Fibroblast of the aortic adventitia (primary cell): ENCODE measurements at regions not wholly inside any gene's neighbourhood (a gene's known extent, or its start where the extent isn't known, plus 50 kb on each side); places are given as distances from the start of the nearest gene placed in this dataset.

Experiments
- DNase-seq: peaks from one replicate; pipeline ENCODE4 v3.0.0-alpha.2; 2010; ENCODE audit warnings: low read depth
- H3K4me3 ChIP-seq: 2 replicates; pipeline ENCODE4 v1.5.1; 2011; ENCODE audit warnings: low read depth, mild to moderate bottlenecking, control low read depth, low read length, moderate library complexity
- TF ChIP-seq, protein P1 (sequence below): IDR thresholded peaks from 2 replicates; pipeline ENCODE4 v1.5.1; 2011; ENCODE audit warnings: mild to moderate bottlenecking, low read length, control low read depth, inconsistent platforms; ENCODE audit not compliant: insufficient read depth

DNA sequence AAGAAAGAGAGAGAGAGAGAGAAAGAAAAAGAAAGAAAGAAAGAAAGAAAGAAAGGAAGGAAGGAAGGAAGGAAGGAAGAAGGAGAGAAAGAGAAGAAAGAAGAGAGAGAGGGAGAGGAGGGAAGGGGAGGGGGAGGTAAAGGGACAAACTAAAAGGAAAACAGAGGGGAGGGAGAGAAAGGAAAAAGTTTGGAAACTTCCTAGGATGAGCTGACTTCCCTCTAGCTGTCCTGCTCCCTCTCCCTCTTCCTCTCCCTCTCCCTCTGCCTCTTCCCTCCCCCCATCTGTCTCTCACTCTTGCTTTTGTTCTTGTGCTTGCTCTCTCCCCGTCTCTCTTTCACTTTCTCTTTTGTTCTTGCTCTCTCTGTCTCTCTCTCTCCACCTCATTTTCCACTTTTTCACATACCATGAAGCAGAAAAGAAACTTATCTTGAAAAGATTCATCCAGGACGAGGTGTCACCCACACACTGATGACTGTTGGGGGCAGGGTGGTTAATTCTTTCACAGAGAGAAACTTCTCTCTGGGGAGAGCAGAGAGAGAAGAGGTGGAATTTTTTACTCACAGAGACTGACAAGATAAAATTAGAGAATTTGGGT, 56.4 kb upstream of the DUSP22 start:
- H3K4me3 ChIP-seq, result peak overlapping the region; percentile 55
- peak; percentile 71 for DNase-seq
- TF ChIP-seq, protein P1, sequence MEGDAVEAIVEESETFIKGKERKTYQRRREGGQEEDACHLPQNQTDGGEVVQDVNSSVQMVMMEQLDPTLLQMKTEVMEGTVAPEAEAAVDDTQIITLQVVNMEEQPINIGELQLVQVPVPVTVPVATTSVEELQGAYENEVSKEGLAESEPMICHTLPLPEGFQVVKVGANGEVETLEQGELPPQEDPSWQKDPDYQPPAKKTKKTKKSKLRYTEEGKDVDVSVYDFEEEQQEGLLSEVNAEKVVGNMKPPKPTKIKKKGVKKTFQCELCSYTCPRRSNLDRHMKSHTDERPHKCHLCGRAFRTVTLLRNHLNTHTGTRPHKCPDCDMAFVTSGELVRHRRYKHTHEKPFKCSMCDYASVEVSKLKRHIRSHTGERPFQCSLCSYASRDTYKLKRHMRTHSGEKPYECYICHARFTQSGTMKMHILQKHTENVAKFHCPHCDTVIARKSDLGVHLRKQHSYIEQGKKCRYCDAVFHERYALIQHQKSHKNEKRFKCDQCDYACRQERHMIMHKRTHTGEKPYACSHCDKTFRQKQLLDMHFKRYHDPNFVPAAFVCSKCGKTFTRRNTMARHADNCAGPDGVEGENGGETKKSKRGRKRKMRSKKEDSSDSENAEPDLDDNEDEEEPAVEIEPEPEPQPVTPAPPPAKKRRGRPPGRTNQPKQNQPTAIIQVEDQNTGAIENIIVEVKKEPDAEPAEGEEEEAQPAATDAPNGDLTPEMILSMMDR, result no peak

DNA sequence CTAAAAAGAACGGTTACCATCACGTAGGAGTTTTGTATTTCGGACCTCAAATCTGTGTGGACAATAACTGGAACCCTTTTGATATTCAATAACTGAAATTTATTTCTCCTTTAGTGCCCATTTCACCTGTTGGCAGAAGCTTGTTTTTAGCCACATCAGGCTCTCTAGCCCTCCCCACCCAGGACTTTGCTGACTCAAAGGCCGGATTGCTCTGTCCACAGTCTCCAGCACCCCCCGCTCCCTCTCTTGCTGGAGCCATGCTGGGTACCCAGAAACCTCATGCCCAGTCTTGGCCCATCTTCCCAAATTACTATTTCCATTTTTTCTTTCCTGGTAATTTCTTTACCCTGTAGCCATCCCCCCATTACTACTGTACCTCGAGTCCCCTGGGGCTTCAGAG, 55.8 kb upstream of the DUSP22 start:
- no peak for DNase-seq
- TF ChIP-seq, protein P1, result no peak

DNA sequence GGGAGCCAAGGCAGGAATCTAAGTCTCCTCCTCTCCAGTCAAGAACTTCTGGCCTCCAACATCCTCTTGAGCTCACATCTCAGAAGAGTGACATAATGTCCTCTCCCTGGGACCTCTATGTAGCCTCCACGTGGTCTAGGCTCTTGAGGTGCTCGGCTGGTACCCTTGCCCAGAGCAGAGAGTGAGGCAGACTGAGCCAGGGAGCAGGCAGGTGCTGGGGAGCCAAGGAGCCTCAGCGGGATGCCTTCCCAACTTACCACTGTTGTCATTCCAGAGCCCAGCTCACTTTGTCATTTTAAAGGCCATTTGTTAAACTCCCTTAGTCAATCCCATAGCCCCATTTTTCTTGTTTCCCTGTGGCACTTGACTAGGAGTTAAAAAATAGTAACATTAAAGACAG, 52.1 kb upstream of the DUSP22 start:
- TF ChIP-seq, protein P1, result no peak

More for the DNA sequence above, 55.8 kb upstream of the DUSP22 start:
- no peak overlapping the region for H3K4me3 ChIP-seq

DNA sequence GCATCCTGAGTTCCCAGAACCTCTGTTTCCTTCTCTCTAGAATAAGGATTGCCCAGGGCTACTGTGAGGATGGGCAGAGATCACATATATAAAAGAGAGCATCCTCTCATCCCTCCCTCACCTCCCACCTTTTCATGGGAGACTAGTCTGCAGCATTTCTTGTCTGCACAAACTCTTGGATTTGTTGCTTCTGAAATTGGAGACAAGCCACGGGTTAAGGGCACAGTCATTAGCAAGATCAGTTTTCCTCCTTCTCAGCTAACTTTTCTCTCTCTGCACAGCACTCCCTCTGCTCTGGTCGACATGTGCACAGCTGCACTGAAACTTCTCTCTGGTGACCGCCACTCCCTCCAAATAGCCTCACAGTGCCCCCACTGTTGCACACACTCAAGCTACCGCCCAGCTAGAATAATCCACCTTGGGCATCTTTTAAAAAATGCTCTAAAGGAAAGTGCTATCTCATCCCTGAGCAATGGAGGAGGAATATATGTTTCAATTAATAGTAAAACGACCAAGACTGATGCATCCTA, 50.9 kb upstream of the DUSP22 start:
- TF ChIP-seq, protein P1, result no peak
- H3K4me3 ChIP-seq, result no peak overlapping the region
- no peak for DNase-seq

More for the DNA sequence above, 52.1 kb upstream of the DUSP22 start:
- DNase-seq, result no peak
- no peak overlapping the region for H3K4me3 ChIP-seq
